ENCODE measurements at regions not wholly inside any gene's neighbourhood (a gene's known extent, or its start where the extent isn't known, plus 50 kb on each side); places are given as distances from the start of the nearest gene placed in this dataset.
A peak's percentile ranks its signal among the peaks of the same experiment; 100 is the strongest.

GRCh38 chr18:78611201-78611800, 368.3 kb upstream of the SALL3 start:
- Histone ChIP-seq H3K36me3 (ENCODE audit: control insufficient read depth in 5 of 5, insufficient read depth in 5 of 5, low read length in 5 of 5) (no peaks in the 10 kb centered on the region), H3K4me3 (ENCODE audit: low read depth in 1 of 5, low read length in 5 of 5) (no peak overlapping the region), H3K27ac (ENCODE audit: low read depth, low read length) (no peak overlapping the region), H3K9me3 (ENCODE audit: control insufficient read depth in 5 of 5, low read length in 5 of 5) (peaks cover 0 to 6% (median under 1%) of the 10 kb centered on the region in 5 donors), H3K9ac (ENCODE audit: low read length in 5 of 5) (no peak overlapping the region), H3K27me3 (ENCODE audit: control insufficient read depth in 5 of 5, insufficient read depth in 4 of 5, low read length in 5 of 5) (peaks cover 0 to 11% (median 3%) of the 10 kb centered on the region in 5 donors), H3K4me1 (ENCODE audit: control insufficient read depth in 5 of 5, insufficient read depth in 5 of 5, low read length in 5 of 5) (no peaks in the 10 kb centered on the region)

GRCh38 chr18:78611869-78612268, 367.7 kb upstream of the SALL3 start:
- Histone ChIP-seq H3K9ac (ENCODE audit: low read length in 5 of 5) (no peak overlapping the region), H3K4me3 (ENCODE audit: low read depth in 1 of 5, low read length in 5 of 5) (no peak overlapping the region), H3K27ac (ENCODE audit: low read depth, low read length) (no peak overlapping the region), H3K9me3 (ENCODE audit: control insufficient read depth in 5 of 5, low read length in 5 of 5) (peaks cover 0 to 10% (median 6%) of the 10 kb centered on the region in 5 donors), H3K27me3 (ENCODE audit: control insufficient read depth in 5 of 5, insufficient read depth in 4 of 5, low read length in 5 of 5) (peaks cover 0 to 11% (median 3%) of the 10 kb centered on the region in 5 donors), H3K36me3 (ENCODE audit: control insufficient read depth in 5 of 5, insufficient read depth in 5 of 5, low read length in 5 of 5) (no peaks in the 10 kb centered on the region), H3K4me1 (ENCODE audit: control insufficient read depth in 5 of 5, insufficient read depth in 5 of 5, low read length in 5 of 5) (no peaks in the 10 kb centered on the region)

GRCh38 chr18:78612318-78612717, 367.3 kb upstream of the SALL3 start:
- Histone ChIP-seq H3K27ac (ENCODE audit: low read depth, low read length) (no peak overlapping the region), H3K36me3 (ENCODE audit: control insufficient read depth in 5 of 5, insufficient read depth in 5 of 5, low read length in 5 of 5) (no peaks in the 10 kb centered on the region), H3K4me1 (ENCODE audit: control insufficient read depth in 5 of 5, insufficient read depth in 5 of 5, low read length in 5 of 5) (no peaks in the 10 kb centered on the region), H3K4me3 (ENCODE audit: low read depth in 1 of 5, low read length in 5 of 5) (no peak overlapping the region), H3K9ac (ENCODE audit: low read length in 5 of 5) (no peak overlapping the region), H3K9me3 (ENCODE audit: control insufficient read depth in 5 of 5, low read length in 5 of 5) (peaks cover 0 to 13% (median 10%) of the 10 kb centered on the region in 5 donors), H3K27me3 (ENCODE audit: control insufficient read depth in 5 of 5, insufficient read depth in 4 of 5, low read length in 5 of 5) (peaks cover 0 to 9% (median 3%) of the 10 kb centered on the region in 5 donors)

GRCh38 chr18:78612801-78613200, 366.8 kb upstream of the SALL3 start:
- H3K36me3 ChIP-seq (ENCODE audit: control insufficient read depth in 5 of 5, insufficient read depth in 5 of 5, low read length in 5 of 5): no peaks in the 10 kb centered on the region
- H3K4me1 ChIP-seq (ENCODE audit: control insufficient read depth in 5 of 5, insufficient read depth in 5 of 5, low read length in 5 of 5): no peaks in the 10 kb centered on the region
- H3K4me3 ChIP-seq (ENCODE audit: low read depth in 1 of 5, low read length in 5 of 5): no peak overlapping the region
- no peak overlapping the region for H3K27ac ChIP-seq (ENCODE audit: low read depth, low read length)
- H3K9me3 ChIP-seq (ENCODE audit: control insufficient read depth in 5 of 5, low read length in 5 of 5): peaks cover 0 to 13% (median 11%) of the 10 kb centered on the region in 5 donors
- no peak overlapping the region for H3K9ac ChIP-seq (ENCODE audit: low read length in 5 of 5)
- peaks cover 0 to 9% (median under 1%) of the 10 kb centered on the region in 5 donors for H3K27me3 ChIP-seq (ENCODE audit: control insufficient read depth in 5 of 5, insufficient read depth in 4 of 5, low read length in 5 of 5)

GRCh38 chr18:78618726-78619125, 360.9 kb upstream of the SALL3 start:
- H3K4me1 ChIP-seq (ENCODE audit: control insufficient read depth in 5 of 5, insufficient read depth in 5 of 5, low read length in 5 of 5): peaks cover 0 to 12% (median 0%) of the 10 kb centered on the region in 5 donors
- H3K27ac ChIP-seq (ENCODE audit: low read depth, low read length): no peak overlapping the region
- H3K9me3 ChIP-seq (ENCODE audit: control insufficient read depth in 5 of 5, low read length in 5 of 5): peaks cover 0 to 14% (median 11%) of the 10 kb centered on the region in 5 donors
- peaks cover 0 to 7% (median 4%) of the 10 kb centered on the region in 5 donors for H3K27me3 ChIP-seq (ENCODE audit: control insufficient read depth in 5 of 5, insufficient read depth in 4 of 5, low read length in 5 of 5)
- no peak overlapping the region for H3K9ac ChIP-seq (ENCODE audit: low read length in 5 of 5)
- H3K4me3 ChIP-seq (ENCODE audit: low read depth in 1 of 5, low read length in 5 of 5): no peak overlapping the region
- H3K36me3 ChIP-seq (ENCODE audit: control insufficient read depth in 5 of 5, insufficient read depth in 5 of 5, low read length in 5 of 5): no peaks in the 10 kb centered on the region

- Histone ChIP-seq H3K4me3 (ENCODE audit: low read depth in 1 of 5, low read length in 5 of 5) (peak overlapping the region in 3 of 5 donors; percentile 17 to 25 (median 23)), H3K9ac (ENCODE audit: low read length in 5 of 5) (no peak overlapping the region), H3K36me3 (ENCODE audit: control insufficient read depth in 5 of 5, insufficient read depth in 5 of 5, low read length in 5 of 5) (no peaks in the 10 kb centered on the region), H3K27me3 (ENCODE audit: control insufficient read depth in 5 of 5, insufficient read depth in 4 of 5, low read length in 5 of 5) (peaks cover 6 to 8% (median 7%) of the 10 kb centered on the region in 5 donors), H3K9me3 (ENCODE audit: control insufficient read depth in 5 of 5, low read length in 5 of 5) (peaks cover 0 to 14% (median 11%) of the 10 kb centered on the region in 5 donors), H3K27ac (ENCODE audit: low read depth, low read length) (no peak overlapping the region), H3K4me1 (ENCODE audit: control insufficient read depth in 5 of 5, insufficient read depth in 5 of 5, low read length in 5 of 5) (peaks cover 0 to 12% (median 0%) of the 10 kb centered on the region in 5 donors)
These were observed 359.8 kb upstream of the SALL3 start for GRCh38 chr18:78619854-78620253.

GRCh38 chr18:78620326-78620725, 359.3 kb upstream of the SALL3 start:
- no peaks in the 10 kb centered on the region for H3K36me3 ChIP-seq (ENCODE audit: control insufficient read depth in 5 of 5, insufficient read depth in 5 of 5, low read length in 5 of 5)
- no peak overlapping the region for H3K4me3 ChIP-seq (ENCODE audit: low read depth in 1 of 5, low read length in 5 of 5)
- peaks cover 0 to 12% (median 0%) of the 10 kb centered on the region in 5 donors for H3K4me1 ChIP-seq (ENCODE audit: control insufficient read depth in 5 of 5, insufficient read depth in 5 of 5, low read length in 5 of 5)
- peaks cover 7 to 11% (median 9%) of the 10 kb centered on the region in 5 donors for H3K27me3 ChIP-seq (ENCODE audit: control insufficient read depth in 5 of 5, insufficient read depth in 4 of 5, low read length in 5 of 5)
- H3K9me3 ChIP-seq (ENCODE audit: control insufficient read depth in 5 of 5, low read length in 5 of 5): peaks cover 0 to 14% (median 11%) of the 10 kb centered on the region in 5 donors
- H3K27ac ChIP-seq (ENCODE audit: low read depth, low read length): no peak overlapping the region
- H3K9ac ChIP-seq (ENCODE audit: low read length in 5 of 5): no peak overlapping the region

- Histone ChIP-seq H3K4me3 (ENCODE audit: low read depth in 1 of 5, low read length in 5 of 5) (no peak overlapping the region), H3K36me3 (ENCODE audit: control insufficient read depth in 5 of 5, insufficient read depth in 5 of 5, low read length in 5 of 5) (no peaks in the 10 kb centered on the region), H3K27me3 (ENCODE audit: control insufficient read depth in 5 of 5, insufficient read depth in 4 of 5, low read length in 5 of 5) (peaks cover 7 to 14% (median 9%) of the 10 kb centered on the region in 5 donors), H3K4me1 (ENCODE audit: control insufficient read depth in 5 of 5, insufficient read depth in 5 of 5, low read length in 5 of 5) (peaks cover 0 to 12% (median 0%) of the 10 kb centered on the region in 5 donors), H3K27ac (ENCODE audit: low read depth, low read length) (no peak overlapping the region), H3K9me3 (ENCODE audit: control insufficient read depth in 5 of 5, low read length in 5 of 5) (peaks cover 0 to 14% (median 11%) of the 10 kb centered on the region in 5 donors), H3K9ac (ENCODE audit: low read length in 5 of 5) (no peak overlapping the region)
These were observed 358.4 kb upstream of the SALL3 start for GRCh38 chr18:78621141-78621755.

- Histone ChIP-seq H3K36me3 (ENCODE audit: control insufficient read depth in 5 of 5, insufficient read depth in 5 of 5, low read length in 5 of 5) (no peaks in the 10 kb centered on the region), H3K4me1 (ENCODE audit: control insufficient read depth in 5 of 5, insufficient read depth in 5 of 5, low read length in 5 of 5) (peaks cover 0 to 12% (median 0%) of the 10 kb centered on the region in 5 donors), H3K4me3 (ENCODE audit: low read depth in 1 of 5, low read length in 5 of 5) (no peak overlapping the region), H3K9me3 (ENCODE audit: control insufficient read depth in 5 of 5, low read length in 5 of 5) (peaks cover 0 to 4% (median 0%) of the 10 kb centered on the region in 5 donors), H3K9ac (ENCODE audit: low read length in 5 of 5) (no peak overlapping the region), H3K27me3 (ENCODE audit: control insufficient read depth in 5 of 5, insufficient read depth in 4 of 5, low read length in 5 of 5) (peaks cover 7 to 14% (median 9%) of the 10 kb centered on the region in 5 donors), H3K27ac (ENCODE audit: low read depth, low read length) (no peak overlapping the region)
These were observed 357.2 kb upstream of the SALL3 start for GRCh38 chr18:78622251-78622906.
